ENCODE measurements at regions not wholly inside any gene's neighbourhood (a gene's known extent, or its start where the extent isn't known, plus 50 kb on each side); places are given as distances from the start of the nearest gene placed in this dataset.
A peak's percentile ranks its signal among the peaks of the same experiment; 100 is the strongest.

DNA sequence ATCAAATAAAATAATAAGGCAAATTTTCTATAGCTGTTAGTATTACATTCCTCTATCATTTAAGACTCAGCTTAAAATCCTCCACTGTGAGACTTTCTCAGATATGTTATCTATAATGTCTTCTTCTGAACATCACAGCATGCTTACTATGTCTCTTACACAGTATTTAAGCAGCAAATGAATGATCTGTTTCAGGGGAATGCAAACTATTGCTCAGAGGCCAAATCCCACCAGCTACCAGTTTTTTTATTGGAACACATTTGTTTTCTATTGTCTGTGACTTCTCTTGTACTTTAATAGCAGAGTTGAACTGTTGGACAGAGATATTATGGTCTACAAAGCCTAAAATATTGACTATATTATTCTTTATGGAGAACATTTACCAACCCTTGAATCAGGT lies 59.6 kb downstream of the C3orf38 start:
- no peak for DNase-seq (ENCODE audit: low read depth)

DNA sequence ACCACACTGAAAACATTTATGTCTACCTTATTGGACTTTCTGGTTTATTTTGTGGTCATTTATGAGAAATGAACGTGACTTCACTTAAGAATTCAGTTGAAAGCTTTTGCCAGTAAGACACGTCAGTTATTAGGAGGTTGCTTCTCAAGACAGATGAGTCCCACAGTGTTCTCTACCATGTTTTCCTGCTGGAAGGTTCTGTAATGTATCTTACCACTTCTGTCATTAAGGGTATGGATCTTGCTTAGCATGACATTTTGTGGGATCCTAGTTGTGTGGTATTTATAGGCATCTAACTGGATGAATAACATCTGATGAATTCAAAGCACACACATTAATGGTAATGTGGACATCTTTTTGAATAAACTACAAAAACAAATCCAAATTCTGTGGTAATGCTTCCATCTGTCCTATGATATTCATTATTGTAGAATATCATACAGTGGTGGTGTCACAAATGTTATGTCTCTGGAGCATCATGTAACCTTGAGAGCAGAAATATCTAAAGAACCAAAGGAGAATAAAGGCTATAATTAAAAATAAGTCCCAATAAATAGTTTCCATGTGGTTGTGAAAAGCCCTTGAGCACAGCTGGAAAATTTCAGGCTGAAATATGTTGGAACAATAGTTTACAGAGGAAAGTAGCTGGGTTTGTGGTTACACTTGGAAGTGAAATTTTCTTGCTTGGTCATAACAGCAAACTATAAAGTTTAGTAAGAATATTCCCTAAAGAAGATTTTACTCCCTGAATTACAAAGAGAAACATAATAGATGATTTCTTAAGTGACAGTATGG lies 61.5 kb downstream of the C3orf38 start:
- DNase-seq (ENCODE audit: low read depth), result no peak

GRCh38 chr3:88219138-88219792 lies 69.5 kb downstream of the C3orf38 start:
- peak; percentile 60 for DNase-seq (ENCODE audit: low read depth)

- no peak for DNase-seq (ENCODE audit: low read depth)
Observed at GRCh38 chr3:88220126-88220525, 70.4 kb downstream of the C3orf38 start.

- DNase-seq (ENCODE audit: low read depth), result no peak
Observed at GRCh38 chr3:88221726-88222125, 72.0 kb downstream of the C3orf38 start.

DNA sequence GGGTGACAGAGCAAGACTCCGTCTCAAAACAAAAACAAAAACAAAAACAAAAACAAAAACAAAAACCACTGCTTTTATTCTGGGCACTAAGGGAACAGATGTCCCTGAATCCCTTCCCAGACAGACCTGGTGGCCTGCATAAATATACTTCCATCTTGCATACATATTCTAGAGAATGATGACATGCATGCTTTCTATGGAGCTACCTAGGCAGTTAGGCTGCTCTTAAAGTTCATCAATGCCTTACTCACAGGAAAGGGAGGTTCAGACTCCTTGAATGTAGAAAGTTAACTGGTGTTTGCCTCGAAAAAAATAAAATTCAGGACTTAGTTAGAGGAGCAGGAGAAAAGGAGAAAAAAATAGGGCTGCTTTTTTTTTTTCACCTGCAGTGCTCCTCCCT lies 72.6 kb downstream of the C3orf38 start:
- no peak for DNase-seq (ENCODE audit: low read depth)

- DNase-seq (ENCODE audit: low read depth), result no peak
Observed at GRCh38 chr3:88225326-88226008, 75.7 kb downstream of the C3orf38 start.

DNA sequence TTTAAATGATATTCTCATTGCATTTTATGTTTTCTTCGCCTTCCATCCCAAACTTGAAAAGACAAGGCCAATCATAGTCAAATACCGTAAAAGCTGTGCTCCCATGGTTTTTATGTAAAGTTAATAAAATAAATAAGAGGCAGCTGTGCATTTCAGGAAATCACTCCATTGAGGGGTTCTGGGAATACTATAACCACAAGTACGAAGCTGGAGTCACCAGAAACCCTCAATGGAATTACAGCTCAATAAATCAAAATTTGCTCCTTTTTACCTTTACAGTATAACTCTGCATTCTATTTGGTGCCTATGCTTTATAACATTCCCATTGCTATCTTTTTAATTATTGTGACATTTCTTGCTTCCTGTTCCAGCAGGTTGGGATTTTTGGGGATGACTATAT lies 77.2 kb downstream of the C3orf38 start:
- DNase-seq (ENCODE audit: low read depth), result no peak

- DNase-seq (ENCODE audit: low read depth), result no peak
Observed at GRCh38 chr3:88230638-88231037, 80.9 kb downstream of the C3orf38 start.

DNA sequence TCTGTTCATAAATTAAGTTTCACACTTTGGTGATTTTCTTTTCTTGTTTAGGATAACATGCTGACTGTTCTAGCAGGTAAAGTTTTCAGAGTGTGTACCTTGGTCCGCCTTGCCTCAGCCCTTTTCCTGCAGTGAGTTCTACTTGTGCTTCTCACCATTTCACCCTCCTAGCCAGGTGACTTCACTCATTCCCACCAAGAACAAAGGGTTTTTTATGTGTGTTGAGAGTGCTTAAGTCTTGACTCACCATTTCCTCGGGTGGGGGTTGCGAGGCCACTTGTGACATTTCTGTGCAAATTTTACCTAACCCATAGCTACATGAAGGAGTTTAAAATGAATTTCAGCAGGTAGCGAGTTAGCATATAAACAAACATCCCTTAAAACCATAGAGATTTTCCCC lies 81.4 kb downstream of the C3orf38 start:
- DNase-seq (ENCODE audit: low read depth), result peak; percentile 4

GRCh38 chr3:88231632-88232031 lies 81.9 kb downstream of the C3orf38 start:
- no peak for DNase-seq (ENCODE audit: low read depth)

- peak; percentile 32 for DNase-seq (ENCODE audit: low read depth)
Observed at GRCh38 chr3:88235102-88235501, 85.3 kb downstream of the C3orf38 start.

DNA sequence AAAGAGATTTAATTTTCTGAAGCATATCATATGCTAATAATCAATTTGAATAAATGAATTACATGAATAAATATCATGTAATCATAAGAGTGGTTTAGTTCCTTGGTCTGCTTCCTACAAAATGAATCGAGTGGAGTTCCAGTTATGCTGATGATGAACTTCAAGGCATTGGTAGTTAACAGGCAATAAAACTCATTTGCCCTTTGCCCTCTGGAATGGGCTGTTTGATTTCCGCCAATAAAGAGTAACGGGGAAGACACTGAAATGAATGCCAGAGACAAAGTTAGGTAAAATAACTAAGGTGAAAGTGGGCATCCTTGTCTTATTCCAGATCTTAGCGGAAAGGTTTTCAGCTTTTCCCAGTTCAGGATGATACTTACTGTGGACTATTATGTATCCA lies 90.1 kb downstream of the C3orf38 start:
- DNase-seq (ENCODE audit: low read depth), result no peak

DNA sequence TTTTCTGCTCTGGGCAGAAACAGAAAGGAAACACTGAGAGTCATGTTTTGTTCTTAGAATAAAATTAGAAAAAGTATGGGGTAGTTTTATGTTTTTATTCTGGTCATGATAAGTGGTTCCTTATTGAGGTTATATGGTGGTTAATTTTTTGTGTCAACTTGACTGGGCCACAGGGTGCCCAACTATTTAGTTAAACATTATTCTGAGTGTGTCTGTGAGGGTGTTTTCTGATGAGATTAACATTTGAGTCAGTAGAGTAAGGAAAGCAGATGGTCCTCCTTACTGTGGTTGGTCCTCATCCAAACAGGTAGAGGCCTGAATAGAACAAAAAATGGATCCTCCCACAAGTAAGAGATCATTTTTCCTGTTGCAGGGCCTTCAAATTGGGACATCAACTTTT lies 98.9 kb downstream of the C3orf38 start:
- DNase-seq (ENCODE audit: low read depth), result no peak

- DNase-seq (ENCODE audit: low read depth), result no peak
Observed at GRCh38 chr3:88259045-88259444, 109.3 kb downstream of the C3orf38 start.

DNA sequence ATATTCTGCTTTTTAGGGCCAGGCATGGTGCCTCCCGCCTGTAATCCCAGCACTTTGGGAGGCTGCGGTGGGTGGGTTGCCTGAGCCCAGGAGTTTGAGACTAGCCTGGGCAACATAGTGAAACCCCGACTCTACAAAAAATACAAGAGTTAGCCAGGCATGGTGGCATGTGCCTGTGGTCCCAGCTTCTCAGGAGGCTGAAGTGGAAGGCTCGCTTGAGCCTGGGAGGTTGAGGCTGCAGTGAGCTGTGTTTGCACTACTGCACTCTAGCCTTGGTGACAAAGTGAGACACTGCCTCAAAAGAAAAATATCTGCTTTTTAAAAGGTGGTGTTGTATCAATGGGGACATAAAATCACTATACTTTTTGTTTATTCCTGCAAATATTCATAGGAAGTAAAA lies 112.8 kb downstream of the C3orf38 start:
- no peak for DNase-seq (ENCODE audit: low read depth)

DNA sequence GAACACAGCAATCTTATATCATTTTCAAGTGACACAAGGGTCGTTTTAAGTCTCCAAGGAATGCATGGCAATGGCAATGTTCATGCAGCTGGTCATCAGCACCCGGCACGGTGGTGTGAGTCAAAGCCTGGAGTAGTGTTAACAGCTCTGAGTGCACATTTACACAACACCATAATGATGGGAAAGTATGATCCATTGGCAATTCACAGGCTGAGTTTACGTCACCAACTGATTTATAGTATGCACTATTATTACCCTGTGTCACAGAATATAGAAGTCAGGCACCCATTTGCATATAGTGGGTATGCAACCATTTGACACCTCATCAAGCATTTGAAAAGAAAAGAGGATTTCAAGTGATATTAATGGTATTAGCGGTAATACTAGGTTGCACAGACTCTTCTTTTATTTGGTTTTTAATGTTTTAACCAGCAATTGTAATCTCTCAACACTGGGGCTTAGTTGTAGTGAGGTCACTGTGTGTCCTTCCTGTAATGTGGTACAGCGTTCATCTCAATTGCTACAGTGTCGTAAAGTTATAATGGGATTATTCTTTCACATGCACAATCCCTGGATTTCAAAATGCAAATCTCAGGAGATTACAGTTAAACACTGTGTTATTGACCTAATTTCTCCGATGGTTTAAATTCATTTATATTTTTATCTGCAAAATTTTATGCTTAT lies 113.8 kb downstream of the C3orf38 start:
- DNase-seq (ENCODE audit: low read depth), result no peak

GRCh38 chr3:88267441-88267840 lies 117.7 kb downstream of the C3orf38 start:
- DNase-seq (ENCODE audit: low read depth), result no peak

DNA sequence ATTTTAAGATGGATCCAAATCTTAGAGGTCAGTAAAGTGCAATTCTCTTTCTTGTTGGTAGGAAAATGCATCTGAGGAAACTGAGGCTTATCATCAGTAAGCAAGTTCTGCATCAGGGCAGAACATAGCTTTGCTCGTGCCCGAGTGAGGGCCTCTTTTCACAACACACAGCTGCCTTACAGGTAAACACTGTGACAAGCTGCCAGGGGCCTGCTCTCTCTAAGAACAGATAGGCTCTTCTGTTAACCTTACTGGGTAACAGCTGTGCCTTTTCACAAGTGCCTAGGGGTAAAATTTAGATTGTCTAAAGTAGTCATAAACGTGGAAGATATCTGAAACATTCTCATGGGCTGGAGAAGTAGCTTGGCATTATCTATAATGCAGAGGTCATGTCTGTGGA lies 118.1 kb downstream of the C3orf38 start:
- DNase-seq (ENCODE audit: low read depth), result no peak

- DNase-seq (ENCODE audit: low read depth), result no peak
Observed at GRCh38 chr3:88280326-88280725, 130.6 kb downstream of the C3orf38 start.

DNA sequence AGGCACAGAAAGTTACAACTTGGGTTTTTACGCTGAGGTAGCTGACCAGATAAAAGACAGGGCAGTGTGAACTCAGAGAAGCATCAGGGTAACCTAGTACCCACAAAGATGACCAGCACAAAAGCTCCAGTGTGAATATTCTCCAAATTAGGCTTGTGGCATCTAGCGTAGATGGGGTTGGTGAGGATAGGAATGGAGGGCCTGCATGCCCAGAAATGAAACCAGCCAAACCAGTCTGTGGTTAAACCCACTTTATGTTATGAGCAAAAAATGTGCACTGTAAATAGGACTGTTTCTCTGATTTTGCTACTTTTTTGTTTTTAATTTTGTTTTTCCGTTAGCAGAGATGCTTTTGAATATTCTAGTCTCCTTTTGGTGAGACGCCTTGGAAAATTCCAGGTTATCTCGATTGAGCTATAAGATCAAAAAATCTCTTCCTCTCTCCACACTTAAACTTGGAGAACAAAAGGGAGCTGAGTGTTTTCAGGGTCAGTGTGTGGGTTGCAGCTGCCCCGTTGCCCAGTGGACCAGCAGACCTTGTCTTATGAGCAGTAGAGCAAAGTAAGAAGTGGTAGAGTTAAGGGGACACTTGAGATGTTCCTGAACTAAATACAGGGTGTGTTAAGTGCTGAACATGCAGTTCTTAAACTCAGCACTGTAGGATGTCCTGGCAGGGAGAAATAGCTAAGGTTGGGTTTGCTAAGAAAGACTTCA lies 132.9 kb downstream of the C3orf38 start:
- no peak for DNase-seq (ENCODE audit: low read depth)

DNA sequence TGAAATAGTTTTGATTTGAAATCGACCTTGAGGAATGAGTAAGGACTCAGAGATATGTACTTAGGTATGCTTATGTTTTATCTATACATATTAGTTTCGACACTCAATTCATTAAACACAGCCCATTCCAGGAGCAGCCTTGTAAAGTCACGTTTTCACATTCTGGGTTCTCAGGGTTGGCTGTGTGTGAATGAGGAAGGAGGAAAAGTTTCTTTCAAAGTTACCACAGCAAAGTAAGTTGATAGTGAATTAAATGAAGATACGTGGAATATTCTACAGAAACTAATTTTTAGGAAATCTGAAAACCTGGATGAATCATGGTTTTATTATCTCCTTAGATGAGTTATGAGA lies 133.5 kb downstream of the C3orf38 start:
- DNase-seq (ENCODE audit: low read depth), result no peak

Data from iris pigment epithelial cell (primary cell).